GM18517 (cell line): ENCODE measurements at regions not wholly inside any gene's neighbourhood (a gene's known extent, or its start where the extent isn't known, plus 50 kb on each side); places are given as distances from the start of the nearest gene placed in this dataset.
"Not testable (repeated sequence)": the region's sequence is repeated elsewhere in the genome, so short reads cannot be mapped to it uniquely, and the experiment has no call there.

Source experiments
- ATAC-seq: cut with Tn5 transposase; IDR thresholded peaks from one replicate; pipeline ENCODE4 v1.9.1; 2021; ENCODE audit warnings: mild to moderate bottlenecking, moderate library complexity; ENCODE audit not compliant: unreplicated experiment

DNA sequence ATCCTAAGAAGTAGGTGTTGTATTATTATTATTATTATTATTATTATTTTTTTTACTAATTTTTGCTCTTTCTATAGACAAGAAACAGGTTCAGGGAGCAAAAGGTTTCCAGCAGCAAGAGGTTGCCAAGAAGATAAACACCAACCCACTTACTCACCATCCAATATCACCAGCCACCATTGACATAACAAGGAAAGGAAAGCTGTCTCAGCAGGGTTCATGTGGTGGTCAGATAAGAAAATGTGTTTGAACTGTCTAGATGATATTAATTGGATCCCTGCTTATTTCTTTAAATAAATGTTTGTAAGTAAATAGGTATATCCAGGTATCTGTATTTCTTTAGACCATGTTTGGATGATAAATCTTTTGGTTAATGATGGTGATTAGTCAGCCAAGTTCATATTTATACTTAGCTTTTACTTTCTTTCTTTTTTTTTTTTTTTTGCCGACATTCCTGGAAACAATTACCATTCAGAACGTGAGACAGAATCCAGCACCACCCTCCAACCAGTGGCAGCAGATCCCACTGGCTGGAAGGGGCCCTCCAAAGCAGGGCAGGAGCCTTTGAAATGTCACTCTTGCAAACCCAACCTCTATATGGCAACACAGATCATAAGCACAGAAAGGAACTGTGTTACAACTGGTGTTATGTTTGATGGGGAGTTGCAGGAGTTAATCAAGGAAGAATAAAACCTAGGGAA, 139.2 kb upstream of the ECI2 start:
- ATAC-seq, result no peak

DNA sequence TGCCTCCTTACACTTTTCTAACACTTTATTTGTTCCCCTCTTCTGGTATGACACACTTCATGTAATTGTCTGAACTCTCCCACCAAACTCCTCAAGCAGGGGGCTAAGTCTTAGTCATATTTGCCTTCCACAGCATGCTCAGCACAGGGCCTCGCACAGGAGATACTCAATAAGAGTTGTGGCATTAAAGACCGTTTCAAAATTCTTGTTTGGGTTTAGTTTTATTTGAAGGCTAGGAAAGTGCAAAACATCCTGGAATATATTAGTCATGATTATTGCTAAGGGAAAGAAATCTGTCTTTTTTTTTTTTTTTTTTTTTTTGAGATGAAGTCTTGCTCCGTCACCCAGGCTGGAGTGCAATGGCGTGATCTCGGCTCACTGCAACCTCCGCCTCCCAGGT, 137.6 kb upstream of the ECI2 start:
- no peak for ATAC-seq

DNA sequence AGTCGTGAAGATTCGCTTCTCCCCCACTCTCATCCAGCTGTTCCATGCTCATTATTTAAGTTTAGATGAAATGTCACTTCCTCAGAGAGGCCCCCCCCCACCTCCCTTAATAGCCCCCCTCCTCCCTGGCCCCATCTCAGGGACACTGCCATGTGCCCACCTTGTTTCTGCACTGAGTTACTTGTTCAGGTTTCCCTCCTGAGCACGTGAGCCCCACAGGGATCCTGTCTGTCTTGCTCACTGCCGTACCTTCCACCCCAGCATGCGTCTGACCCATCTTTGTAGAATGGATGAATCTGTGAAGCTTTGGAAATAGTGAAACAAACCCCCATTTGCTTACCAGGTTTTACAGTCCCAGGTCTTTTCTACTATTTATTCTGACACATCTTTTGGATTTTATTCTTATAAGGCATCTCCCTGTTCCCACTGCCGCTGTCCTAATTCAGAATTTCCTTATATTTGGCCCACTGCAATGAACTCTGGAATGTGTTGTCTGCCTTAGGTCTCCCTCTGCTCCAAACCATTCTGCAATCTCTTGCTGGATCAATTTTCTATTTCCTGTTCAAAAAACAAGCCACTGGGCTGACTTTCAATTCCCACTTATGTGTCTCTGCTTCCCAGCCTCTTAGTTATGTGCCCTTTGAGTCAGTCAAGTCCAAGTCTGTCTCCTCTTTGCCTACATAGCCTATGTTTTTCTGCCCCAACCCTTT, 136.5 kb upstream of the ECI2 start:
- ATAC-seq, result no peak

DNA sequence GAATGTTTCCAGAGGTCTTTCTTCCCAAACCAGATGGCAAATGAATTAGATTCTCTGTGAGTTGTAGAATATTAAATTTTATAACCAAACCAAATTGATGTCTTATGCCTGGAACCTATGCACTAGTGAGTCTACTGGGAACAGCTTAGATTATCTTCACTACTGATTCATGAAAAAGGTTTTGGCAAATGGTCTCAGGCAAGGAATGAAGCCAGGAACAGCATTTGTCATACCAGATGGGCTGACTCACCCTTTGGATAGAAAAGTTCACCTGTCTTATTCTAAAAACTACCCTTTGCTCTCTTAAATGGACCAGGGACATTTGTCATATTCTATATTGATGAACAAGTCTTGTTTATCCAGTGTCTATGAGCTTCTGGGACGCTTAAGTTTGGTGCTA, 135.4 kb upstream of the ECI2 start:
- no peak for ATAC-seq

DNA sequence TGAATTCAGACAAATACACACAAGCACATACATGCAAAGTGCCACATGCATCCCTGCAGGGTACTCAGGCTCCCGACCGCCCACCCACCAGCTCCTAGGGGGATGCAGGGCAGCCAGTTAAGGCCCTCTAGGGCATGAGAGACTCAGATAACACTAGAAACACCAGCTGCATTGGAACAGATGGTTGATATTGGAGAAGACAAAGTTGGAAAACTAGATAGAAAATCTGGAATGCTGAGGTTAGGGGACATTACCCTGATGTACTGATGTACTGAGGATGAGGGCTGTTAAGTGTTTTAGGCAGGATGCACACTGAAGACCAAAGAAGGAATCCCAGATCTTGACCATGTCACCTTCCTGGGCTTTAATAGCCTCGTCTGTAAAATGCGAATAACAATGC, 134.6 kb upstream of the ECI2 start:
- ATAC-seq, result no peak

DNA sequence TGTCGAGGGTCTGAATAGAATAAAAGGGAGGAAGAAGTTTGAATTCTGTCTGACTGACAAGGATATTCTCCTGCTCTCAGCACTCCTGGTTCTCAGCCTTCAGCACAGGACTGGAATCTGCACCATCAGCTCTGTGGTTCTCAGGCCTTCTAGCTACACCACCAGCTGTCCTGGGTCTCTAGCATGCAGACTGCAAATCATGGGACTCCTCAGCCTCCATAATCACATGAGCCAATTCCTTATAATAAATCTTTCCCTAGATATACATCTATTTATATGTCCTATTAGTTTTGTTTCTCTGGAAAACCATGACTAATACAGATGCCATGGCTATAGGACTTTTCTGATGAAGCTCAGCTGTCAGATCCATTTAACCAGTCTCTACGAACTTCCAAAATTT, 132.8 kb upstream of the ECI2 start:
- ATAC-seq, result no peak

DNA sequence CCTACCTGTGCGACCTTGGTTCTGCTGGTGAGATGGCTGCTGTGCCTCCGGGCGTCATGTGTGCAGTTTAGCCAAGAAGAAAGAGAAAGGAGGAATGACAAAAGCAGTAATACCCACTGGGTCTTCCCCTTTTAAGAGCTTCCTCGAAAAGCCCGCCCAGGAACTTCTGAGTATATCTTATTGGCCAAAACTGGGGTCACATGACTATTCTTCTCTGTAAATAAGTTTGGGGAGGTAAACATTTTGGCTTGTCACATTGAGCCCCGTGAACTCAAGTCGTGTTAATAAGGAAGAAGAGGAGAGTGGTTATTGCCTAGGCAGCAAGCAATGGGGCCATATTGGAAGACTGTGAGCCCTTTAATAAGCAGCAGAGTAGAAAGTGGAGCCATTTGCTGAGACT, 130.4 kb upstream of the ECI2 start:
- no peak for ATAC-seq

DNA sequence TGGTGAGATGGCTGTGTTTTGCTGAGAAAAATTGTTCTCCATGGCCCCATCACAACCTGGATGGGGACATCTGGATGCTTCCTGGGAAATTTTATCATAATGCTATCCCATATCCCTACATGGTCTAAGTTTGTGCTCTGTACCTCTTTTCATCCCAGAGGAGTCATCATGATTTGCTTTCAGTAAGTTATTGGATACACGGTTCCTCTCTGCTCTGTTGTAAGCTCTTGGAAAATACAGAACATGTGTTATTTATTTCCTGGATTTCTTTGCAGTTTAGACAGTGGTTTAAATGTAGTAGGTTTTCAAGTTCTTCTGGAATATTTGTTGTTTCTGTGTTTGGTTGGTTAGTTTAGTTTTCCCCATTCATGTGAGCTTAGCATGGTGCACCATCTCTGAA, 129.2 kb upstream of the ECI2 start:
- ATAC-seq, result no peak

DNA sequence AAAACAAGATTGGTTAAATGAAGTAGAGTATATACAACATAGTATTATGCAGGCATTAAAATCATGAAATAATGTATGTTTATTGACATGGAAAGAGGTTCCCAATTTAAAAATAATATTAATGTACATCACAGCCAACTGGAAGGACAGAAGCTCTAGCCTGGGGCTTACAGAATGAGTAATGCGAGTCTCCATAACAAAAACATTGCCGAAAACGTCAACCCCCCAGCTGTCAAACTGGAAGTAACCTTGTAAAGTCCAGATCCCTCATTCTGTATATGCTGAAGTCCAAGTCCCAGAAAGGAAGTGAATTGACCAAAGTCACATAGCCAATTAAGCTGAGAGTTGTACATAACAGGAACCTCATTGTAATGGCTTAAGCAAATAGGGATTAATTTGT, 128.7 kb upstream of the ECI2 start:
- ATAC-seq, result no peak

DNA sequence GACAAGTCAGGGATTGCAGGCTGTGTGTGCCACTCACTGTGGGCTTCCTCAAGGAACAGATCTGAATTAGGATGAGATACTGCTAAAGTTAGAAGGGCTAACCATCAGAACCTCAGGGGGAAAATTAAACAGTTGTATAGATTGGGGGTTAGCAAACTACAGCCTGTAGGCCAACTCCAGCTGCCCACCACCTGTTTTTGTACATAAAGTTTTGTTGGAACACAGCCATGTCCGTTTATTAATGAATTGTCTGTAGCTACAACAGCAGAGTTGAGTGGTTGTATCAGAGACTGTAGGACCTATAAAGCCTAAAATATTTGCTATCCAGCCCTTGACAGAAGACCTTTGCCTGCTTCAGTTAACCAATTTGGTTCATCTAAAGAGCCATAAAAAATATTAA, 127.2 kb upstream of the ECI2 start:
- no peak for ATAC-seq

DNA sequence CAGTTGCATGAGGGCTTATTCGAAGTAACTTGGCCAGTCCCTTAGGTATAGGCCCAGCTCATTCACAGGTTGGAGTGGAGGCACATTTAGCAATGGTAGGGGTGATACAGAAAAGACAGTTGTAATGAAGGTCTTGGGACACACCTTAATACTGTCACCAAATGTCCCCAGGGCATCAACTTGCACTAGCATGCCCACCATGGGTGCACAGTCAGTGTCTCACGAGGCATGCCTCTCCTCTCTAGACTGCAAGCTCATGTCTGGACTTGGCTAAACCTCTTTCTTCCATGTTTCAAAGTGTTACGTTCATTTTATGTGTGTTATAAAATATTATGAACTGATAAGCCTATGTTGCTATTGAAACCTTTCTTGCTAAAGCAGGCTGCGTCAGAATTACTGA, 124.0 kb upstream of the ECI2 start:
- no peak for ATAC-seq

DNA sequence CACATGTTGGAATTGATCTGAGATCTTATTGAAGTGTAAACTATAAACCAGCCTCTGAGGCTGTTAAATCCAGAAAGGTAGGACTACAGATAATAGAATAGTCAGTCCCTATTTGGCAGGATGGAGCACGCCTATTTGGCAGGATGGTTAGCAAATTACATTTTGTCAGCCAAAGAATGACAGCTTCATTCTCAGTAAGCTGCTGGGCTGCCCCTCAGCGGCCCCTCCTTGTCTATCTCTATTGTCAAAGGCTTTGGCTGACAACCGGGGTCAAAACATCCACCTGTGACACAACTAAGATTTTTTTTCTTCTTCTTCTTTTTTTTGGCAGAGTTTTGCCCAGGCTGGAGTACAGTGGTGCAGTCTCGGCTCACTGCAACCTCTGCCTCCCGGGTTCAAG, 123.4 kb upstream of the ECI2 start:
- ATAC-seq, result no peak

DNA sequence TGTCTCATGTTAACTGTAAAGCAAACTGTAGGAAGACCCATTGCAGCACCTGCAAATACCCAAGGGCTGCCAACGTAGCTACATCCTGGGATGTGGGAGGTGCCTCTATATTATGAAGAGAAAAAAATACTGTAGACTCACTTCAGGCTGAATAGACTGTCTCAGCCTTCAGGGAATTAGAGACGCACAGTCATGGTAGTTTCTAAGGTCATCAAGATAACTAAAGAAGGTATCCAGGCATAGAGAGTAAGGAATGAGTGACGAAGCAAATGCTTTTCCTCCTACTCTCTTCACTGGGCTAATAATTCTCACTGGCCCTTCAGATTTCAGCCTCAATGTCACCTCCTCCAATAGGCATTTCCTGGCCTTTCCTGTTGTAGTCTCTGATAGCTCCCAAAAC, 121.6 kb upstream of the ECI2 start:
- ATAC-seq, result no peak

DNA sequence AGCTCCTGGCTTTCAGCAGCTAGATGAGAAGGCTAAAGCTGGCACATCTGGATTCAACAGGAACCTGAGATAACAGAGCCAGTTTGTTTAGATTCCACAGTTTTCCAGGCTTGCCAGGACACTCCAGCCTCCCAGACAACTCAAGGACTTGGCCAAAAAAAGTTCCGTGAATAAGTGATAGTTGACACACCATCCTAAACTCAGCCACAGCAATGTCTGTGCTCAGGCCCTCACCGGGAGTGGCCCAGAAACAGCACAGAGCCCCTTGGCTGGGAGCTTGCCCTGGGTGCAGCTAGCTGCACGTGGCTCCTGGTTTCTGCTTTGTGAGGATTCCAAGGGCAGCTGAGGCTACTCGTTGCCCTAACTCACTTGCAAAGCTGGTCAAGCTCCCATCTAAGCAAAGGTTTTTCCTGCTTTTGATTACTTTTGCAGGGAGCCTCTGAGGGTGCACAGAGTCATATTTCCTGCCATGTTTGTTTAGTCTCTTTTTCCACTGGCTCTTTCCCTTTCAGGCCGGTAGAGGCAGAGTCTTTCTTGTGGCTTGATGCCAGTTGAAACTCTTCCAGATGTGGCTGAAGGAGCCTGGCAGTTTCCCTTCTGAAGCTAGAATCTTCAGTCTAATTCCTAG, 118.3 kb upstream of the ECI2 start:
- ATAC-seq, result no peak

DNA sequence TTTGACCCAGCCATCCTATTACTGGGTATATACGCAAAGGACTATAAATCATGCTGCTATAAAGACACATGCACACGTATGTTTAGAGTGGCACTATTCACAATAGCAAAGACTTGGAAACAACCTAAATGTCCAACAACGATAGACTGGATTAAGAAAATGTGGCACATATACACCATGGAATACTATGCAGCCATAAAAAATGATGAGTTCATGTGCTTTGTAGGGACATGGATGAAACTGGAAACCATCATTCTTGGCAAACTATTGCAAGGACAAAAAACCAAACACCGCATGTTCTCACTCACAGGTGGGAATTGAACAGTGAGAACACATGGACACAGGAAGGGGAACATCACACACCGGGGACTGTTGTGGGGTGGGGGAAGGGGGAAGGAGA, 117.1 kb upstream of the ECI2 start:
- not testable (repeated sequence) for ATAC-seq

DNA sequence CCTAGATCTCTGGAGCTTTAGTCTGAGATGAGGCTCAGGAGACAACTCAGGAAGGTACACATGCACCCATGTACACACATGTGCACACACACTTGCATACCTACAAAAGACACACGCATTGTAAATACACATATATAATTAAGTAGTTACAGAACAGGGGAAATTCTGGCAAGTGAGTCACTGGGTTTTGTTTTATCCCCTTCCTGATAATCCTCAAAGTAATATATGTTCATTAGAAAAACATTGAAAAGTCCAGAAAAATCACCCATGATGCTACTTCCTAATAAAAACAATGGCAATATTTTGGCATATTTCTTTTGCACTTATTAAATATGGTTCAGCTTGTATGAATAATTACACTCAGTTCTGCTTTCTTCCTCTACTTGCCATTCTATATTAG, 115.3 kb upstream of the ECI2 start:
- no peak for ATAC-seq

DNA sequence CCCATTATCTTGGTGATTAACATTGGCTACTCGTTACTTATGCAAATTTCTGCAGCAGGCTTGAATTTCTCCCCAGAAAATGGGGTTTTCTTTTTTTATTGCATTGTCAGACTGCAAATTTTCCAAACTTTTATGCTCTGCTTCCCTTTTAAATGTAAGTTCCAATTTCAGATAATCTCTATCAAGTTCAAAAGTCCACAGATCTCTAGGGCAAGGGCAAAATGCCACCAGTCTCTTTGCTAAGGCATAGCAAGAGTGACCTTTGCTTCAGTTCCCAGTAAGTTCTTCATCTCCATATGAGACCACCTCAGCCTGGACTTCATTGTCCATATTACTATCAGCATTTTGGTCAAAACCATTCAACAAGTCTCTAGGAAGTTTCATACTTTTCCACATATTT, 108.5 kb upstream of the ECI2 start:
- not testable (repeated sequence) for ATAC-seq

DNA sequence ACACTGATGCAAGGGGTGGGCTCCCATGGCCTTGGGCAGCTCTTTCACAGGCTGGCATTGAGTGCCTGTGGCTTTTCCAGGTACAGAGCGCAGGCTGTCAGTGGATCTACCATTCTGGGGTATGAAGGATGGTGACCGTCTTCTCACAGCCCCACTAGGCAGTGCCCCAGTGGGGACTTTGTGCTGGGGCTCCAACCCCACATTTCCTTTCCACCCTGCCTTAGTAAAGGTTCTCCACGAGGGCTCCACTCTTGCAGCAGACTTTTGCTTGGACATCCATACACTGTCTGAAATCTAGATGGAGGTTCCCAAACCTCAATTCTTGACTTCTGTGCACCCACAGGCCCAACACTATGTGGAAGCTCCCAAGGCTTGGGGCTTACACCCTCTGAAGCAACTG, 107.9 kb upstream of the ECI2 start:
- no peak for ATAC-seq

DNA sequence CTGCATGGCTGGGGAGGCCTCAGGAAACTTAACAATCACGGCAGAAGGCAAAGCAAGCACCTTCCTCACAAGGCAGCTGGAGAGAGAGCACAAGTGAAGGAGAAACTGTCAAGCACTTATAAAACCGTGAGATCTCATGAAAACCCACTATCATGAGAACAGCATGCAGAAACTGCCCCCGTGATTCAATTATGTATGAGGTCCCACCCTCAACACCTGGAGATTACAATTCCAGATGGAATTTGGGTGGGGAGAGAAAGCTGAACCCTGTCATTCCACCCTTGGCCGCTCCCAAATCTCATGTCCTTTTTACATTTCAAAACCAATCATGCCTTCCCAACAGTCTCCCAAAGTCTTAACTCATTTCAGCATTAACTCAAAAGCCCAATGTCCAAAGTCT, 107.2 kb upstream of the ECI2 start:
- ATAC-seq, result no peak

DNA sequence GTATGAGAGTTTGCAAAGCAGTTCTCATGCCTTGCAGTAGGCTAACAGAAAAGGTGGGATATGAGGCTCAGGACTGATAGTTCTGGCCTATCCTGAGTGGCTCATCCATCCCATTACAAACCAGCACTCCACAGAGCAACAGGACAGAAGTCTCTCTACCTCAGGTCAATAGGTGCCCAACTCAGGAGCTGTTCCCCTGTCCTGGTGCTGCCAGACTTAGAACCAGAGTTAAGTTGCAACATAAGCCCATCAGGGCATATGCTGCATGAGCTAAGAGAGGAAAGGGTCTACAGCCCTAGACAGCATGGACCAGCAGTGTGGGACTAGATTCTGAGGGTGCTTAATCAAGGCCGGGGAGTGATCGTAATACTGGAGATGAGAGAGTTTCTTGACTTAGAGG, 104.8 kb upstream of the ECI2 start:
- ATAC-seq, result no peak

DNA sequence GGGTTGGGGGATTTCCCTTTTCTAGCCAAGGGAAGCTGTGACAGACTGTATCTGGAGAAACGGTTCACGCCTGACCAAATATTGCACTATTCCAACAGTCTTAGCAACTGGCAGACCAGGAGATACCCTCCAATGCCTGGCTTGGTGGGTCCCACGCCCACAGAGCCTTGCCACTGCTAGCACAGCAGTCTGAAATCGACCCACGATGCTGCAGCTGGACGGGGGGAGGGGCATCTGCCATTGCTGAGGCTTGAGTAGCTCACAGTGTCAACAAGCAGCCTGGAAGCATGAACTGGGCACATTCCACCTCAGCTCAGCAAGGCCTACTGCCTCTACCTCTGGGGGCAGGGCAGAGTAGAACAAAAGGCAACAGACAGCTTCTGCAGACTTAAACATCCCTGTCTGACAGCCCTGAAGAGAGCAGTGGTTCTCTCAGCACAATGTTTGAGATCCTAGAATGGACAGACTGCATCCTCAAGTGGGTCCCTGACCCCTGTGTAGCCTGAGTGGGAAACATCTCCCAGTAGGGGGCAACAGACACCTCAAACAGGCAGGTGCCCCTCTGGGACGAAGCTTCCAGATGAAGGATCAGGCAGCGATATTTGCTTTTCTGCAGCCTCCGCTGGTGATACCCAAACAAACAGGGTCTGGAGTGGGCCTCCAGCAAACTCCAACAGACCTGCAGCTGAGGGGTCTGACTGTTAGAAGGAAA, 89.9 kb upstream of the ECI2 start:
- no peak for ATAC-seq
